ENCODE measurements at regions not wholly inside any gene's neighbourhood (a gene's known extent, or its start where the extent isn't known, plus 50 kb on each side); places are given as distances from the start of the nearest gene placed in this dataset.

GRCh38 chr3:166451997-166452396, 614.8 kb upstream of the BCHE start:
- TF ChIP-seq CTCF (IDR thresholded peaks at IDR 0.05) (no peak), POLR2A (IDR thresholded peaks at IDR 0.05) (no peak)

All from body of pancreas (tissue), 4 donors.